Aorta (tissue), 5 donors: ENCODE measurements at regions not wholly inside any gene's neighbourhood (a gene's known extent, or its start where the extent isn't known, plus 50 kb on each side); places are given as distances from the start of the nearest gene placed in this dataset.

ENCODE experiments used
- ATAC-seq: fragments of 200-7000 bp; cut with Tn5 transposase; one replicate; pipeline ENCODE4 v1.9.1; 2022; ENCODE audit warnings: moderate library complexity; ENCODE audit not compliant: low FRiP score
- DNase-seq, 2 donors: peaks; one replicate each; pipeline ENCODE4 v3.0.0-alpha.2; 2020
- H3K27ac ChIP-seq, 2 donors: one replicate each; pipeline ENCODE4 v1.5.1; 2013; ENCODE audit warnings: low read length in 2 of 2, mild to moderate bottlenecking in 2 of 2, moderate library complexity in 2 of 2, control low read depth in 1 of 2, inconsistent platforms in 1 of 2, low read depth in 1 of 2
- H3K27me3 ChIP-seq, 2 donors: one replicate each; pipeline ENCODE4 v1.6.1; 2013; ENCODE audit warnings: control low read depth in 1 of 2, low read length in 1 of 2, mild to moderate bottlenecking in 1 of 2, moderate library complexity in 1 of 2; ENCODE audit not compliant: insufficient read depth in 2 of 2, control insufficient read depth in 1 of 2
- H3K36me3 ChIP-seq, 2 donors: one replicate each; pipeline ENCODE4 v1.6.1; 2013; ENCODE audit warnings: control low read depth in 1 of 2, low read length in 1 of 2, mild to moderate bottlenecking in 1 of 2; ENCODE audit not compliant: insufficient read depth in 2 of 2, control insufficient read depth in 1 of 2
- H3K4me1 ChIP-seq, 2 donors: one replicate each; pipeline ENCODE4 v1.6.1; 2013; ENCODE audit warnings: low read length in 2 of 2, control low read depth in 1 of 2, mild to moderate bottlenecking in 1 of 2, moderate library complexity in 1 of 2; ENCODE audit not compliant: insufficient read depth in 2 of 2, control insufficient read depth in 1 of 2
- H3K4me3 ChIP-seq, 2 donors: one replicate each; pipeline ENCODE4 v1.5.1; 2013; ENCODE audit warnings: low read length in 2 of 2, control low read depth in 1 of 2, mild to moderate bottlenecking in 1 of 2
- H3K9me3 ChIP-seq: one replicate; pipeline ENCODE4 v1.6.1; 2013; ENCODE audit warnings: mild to moderate bottlenecking, low read length; ENCODE audit not compliant: control insufficient read depth
- WGBS, 2 donors: extraction: QIAGEN DNeasy Blood & Tissue Kit; methylation state at CpG; one replicate each; pipeline ENCODE4 v1.1.7; 2013; 5-methylcytosine and 5-hydroxymethylcytosine counted together
- intact Hi-C, 2 donors: fragments of 100-400 bp; cut with DNase I; formaldehyde crosslinking; loops; one replicate each; pipeline versions ENCODE4 v1.14.2 to v1.15.0; 2022
- donor health status: healthy with polysubstance abuse.
- donor health status: Bipolar disorder and iron deficiency.
- donor health status: DM: no; HTN: no; CAD: no.
- donor health status: DM: no; HTN: no; CAD: no.
- donor health status: DM: yes; HTN: yes; CAD: no.

GRCh38 chr5:121350181-121350930 lies 501.3 kb upstream of the FTMT start:
- no peak overlapping the region for H3K27ac ChIP-seq
- intact Hi-C loops: no loop called here
- H3K27me3 ChIP-seq: no peaks in the 10 kb centered on the region
- H3K4me3 ChIP-seq: no peak overlapping the region
- H3K4me1 ChIP-seq: no peaks in the 10 kb centered on the region
- ATAC-seq (no peak), DNase-seq (no peak)
- no peaks in the 10 kb centered on the region for H3K9me3 ChIP-seq
- 55 to 57% methylated on average over 4 of the region's 4 CpGs for WGBS, 2 donors
- no peaks in the 10 kb centered on the region for H3K36me3 ChIP-seq

- Histone ChIP-seq H3K4me1 (no peaks in the 10 kb centered on the region), H3K36me3 (no peaks in the 10 kb centered on the region), H3K4me3 (no peak overlapping the region), H3K27ac (no peak overlapping the region), H3K27me3 (no peaks in the 10 kb centered on the region), H3K9me3 (no peaks in the 10 kb centered on the region)
- no peak for ATAC-seq
- intact Hi-C loops: no loop called here
- WGBS, 2 donors: 90 to 93% methylated on average over 3 of the region's 3 CpGs
- no peak for DNase-seq
Observed at GRCh38 chr5:121366515-121366914, 485.2 kb upstream of the FTMT start.

GRCh38 chr5:121373371-121373770 lies 478.3 kb upstream of the FTMT start:
- no peak overlapping the region for H3K4me3 ChIP-seq
- H3K27ac ChIP-seq: no peak overlapping the region
- ATAC-seq (no peak), DNase-seq (no peak)
- WGBS, 2 donors: 54 to 71% methylated on average over 3 of the region's 3 CpGs
- H3K4me1 ChIP-seq: no peaks in the 10 kb centered on the region
- H3K9me3 ChIP-seq: no peaks in the 10 kb centered on the region
- intact Hi-C loops: no loop called here
- no peaks in the 10 kb centered on the region for H3K36me3 ChIP-seq
- H3K27me3 ChIP-seq: no peaks in the 10 kb centered on the region

DNA sequence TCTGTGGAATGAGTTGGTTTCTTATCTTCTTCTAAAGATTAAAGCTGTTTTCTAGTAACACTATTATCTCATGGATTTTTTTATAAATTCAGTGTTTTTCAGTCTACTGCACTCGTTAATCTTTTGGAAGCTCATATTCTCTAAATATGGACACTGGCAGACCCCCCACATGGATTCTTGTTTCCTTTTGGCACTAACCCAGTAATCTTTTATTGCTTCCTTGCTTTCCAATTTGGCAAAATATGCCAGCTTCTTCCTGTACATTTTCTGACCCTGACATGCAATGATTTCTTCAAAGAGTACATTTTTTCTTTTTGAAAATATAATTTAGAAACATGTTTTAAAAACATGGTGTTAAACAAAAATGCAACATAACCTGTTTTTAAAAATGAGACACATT lies 474.2 kb upstream of the FTMT start:
- DNase-seq (no peak), ATAC-seq (no peak)
- H3K4me3 ChIP-seq: no peak overlapping the region
- 6 to 12% methylated on average over 1 of the region's 1 CpG for WGBS, 2 donors
- H3K27me3 ChIP-seq: no peaks in the 10 kb centered on the region
- H3K36me3 ChIP-seq: no peaks in the 10 kb centered on the region
- H3K9me3 ChIP-seq: no peaks in the 10 kb centered on the region
- H3K27ac ChIP-seq: no peak overlapping the region
- intact Hi-C loops: no loop called here
- H3K4me1 ChIP-seq: no peaks in the 10 kb centered on the region

- H3K36me3 ChIP-seq: no peaks in the 10 kb centered on the region
- no peaks in the 10 kb centered on the region for H3K27me3 ChIP-seq
- intact Hi-C loops: no loop called here
- WGBS, 2 donors: 91 to 97% methylated on average over 3 of the region's 3 CpGs
- no peaks in the 10 kb centered on the region for H3K9me3 ChIP-seq
- DNase-seq: no peak
- no peaks in the 10 kb centered on the region for H3K4me1 ChIP-seq
- H3K4me3 ChIP-seq: no peak overlapping the region
- no peak for ATAC-seq
- no peak overlapping the region for H3K27ac ChIP-seq
Observed at GRCh38 chr5:121378046-121378445, 473.6 kb upstream of the FTMT start.

GRCh38 chr5:121378559-121379359 lies 472.9 kb upstream of the FTMT start:
- WGBS, 2 donors: 91 to 96% methylated on average over 3 of the region's 3 CpGs
- Histone ChIP-seq H3K27ac (no peak overlapping the region), H3K36me3 (no peaks in the 10 kb centered on the region), H3K4me1 (no peaks in the 10 kb centered on the region), H3K9me3 (no peaks in the 10 kb centered on the region), H3K4me3 (no peak overlapping the region), H3K27me3 (no peaks in the 10 kb centered on the region)
- ATAC-seq: peak; percentile 11
- intact Hi-C loops: no loop called here
- DNase-seq: peak in 1 of 2 donors; percentile 46

GRCh38 chr5:121380066-121380465 lies 471.6 kb upstream of the FTMT start:
- Histone ChIP-seq H3K27ac (no peak overlapping the region), H3K4me1 (no peaks in the 10 kb centered on the region), H3K9me3 (no peaks in the 10 kb centered on the region), H3K27me3 (no peaks in the 10 kb centered on the region), H3K4me3 (no peak overlapping the region), H3K36me3 (no peaks in the 10 kb centered on the region)
- ATAC-seq (no peak), DNase-seq (no peak)
- 72 to 77% methylated on average over 2 of the region's 2 CpGs for WGBS, 2 donors
- intact Hi-C loops: no loop called here

DNA sequence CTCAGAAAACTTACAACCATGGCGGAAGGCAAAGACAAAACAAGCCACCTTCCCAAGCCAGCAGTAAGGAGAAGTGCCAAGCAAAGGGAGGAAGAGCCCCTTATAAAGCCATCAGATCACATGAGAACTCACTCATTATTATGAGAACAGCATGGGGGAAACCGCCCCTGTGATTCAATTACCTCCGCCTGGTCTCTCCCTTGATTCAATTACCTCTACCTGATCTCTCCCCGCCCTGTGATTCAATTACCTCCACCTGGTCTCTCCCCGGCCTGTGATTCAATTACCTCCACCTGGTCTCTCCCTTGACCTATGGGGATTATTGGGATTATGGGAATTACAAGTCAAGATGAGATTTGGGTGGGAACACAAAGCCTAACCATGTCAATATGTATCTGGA lies 467.3 kb upstream of the FTMT start:
- Histone ChIP-seq H3K9me3 (no peaks in the 10 kb centered on the region), H3K4me3 (no peak overlapping the region), H3K27me3 (no peaks in the 10 kb centered on the region), H3K27ac (no peak overlapping the region), H3K4me1 (no peaks in the 10 kb centered on the region), H3K36me3 (no peaks in the 10 kb centered on the region)
- WGBS, 2 donors: 96 to 97% methylated on average over 5 of the region's 5 CpGs
- intact Hi-C loops: no loop called here
- DNase-seq (no peak), ATAC-seq (no peak)

- 31 to 58% methylated on average over 2 of the region's 2 CpGs for WGBS, 2 donors
- Histone ChIP-seq H3K36me3 (no peaks in the 10 kb centered on the region), H3K27ac (no peak overlapping the region), H3K9me3 (no peaks in the 10 kb centered on the region), H3K27me3 (no peaks in the 10 kb centered on the region), H3K4me3 (no peak overlapping the region), H3K4me1 (no peaks in the 10 kb centered on the region)
- DNase-seq: no peak
- intact Hi-C loops: no loop called here
- no peak for ATAC-seq
Observed at GRCh38 chr5:121386334-121386733, 465.3 kb upstream of the FTMT start.
